AG10803 (cell line): ENCODE measurements at regions not wholly inside any gene's neighbourhood (a gene's known extent, or its start where the extent isn't known, plus 50 kb on each side); places are given as distances from the start of the nearest gene placed in this dataset.

Source experiments
- DNase-seq: peaks from one replicate; pipeline ENCODE4 v3.0.0; 2010; ENCODE audit warnings: low read depth
- H3K4me3 ChIP-seq: 2 replicates; pipeline ENCODE4 v1.5.1; 2011; ENCODE audit warnings: mild to moderate bottlenecking, low read length, control low read depth
- TF ChIP-seq, protein P1 (sequence below): conservative IDR thresholded peaks from 2 replicates; pipeline ENCODE4 v1.5.1; 2011; ENCODE audit warnings: mild to moderate bottlenecking, low read length, control low read depth, inconsistent platforms

DNA sequence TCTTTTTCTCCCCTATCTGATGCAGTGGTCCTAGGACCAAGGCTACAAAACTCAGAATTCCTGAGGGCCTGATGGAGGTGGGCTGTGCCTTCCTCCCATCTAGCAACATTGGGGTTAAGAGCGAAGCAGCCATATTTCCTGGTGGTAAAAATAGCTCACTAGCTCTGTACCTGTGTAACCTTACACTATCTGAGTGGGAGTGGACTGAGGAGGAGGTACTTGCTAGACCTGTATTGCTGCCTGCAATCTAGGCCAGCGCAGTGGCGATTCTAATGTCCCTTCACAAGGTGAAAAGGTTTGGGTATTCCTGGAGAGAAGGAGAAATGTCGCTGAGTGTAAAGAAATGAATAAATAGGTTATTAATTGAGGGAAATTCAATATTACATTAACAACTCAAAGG lies 80.2 kb upstream of the LIFR start:
- no peak for DNase-seq
- H3K4me3 ChIP-seq = no peak overlapping the region
- TF ChIP-seq, protein P1, sequence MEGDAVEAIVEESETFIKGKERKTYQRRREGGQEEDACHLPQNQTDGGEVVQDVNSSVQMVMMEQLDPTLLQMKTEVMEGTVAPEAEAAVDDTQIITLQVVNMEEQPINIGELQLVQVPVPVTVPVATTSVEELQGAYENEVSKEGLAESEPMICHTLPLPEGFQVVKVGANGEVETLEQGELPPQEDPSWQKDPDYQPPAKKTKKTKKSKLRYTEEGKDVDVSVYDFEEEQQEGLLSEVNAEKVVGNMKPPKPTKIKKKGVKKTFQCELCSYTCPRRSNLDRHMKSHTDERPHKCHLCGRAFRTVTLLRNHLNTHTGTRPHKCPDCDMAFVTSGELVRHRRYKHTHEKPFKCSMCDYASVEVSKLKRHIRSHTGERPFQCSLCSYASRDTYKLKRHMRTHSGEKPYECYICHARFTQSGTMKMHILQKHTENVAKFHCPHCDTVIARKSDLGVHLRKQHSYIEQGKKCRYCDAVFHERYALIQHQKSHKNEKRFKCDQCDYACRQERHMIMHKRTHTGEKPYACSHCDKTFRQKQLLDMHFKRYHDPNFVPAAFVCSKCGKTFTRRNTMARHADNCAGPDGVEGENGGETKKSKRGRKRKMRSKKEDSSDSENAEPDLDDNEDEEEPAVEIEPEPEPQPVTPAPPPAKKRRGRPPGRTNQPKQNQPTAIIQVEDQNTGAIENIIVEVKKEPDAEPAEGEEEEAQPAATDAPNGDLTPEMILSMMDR = no peak

DNA sequence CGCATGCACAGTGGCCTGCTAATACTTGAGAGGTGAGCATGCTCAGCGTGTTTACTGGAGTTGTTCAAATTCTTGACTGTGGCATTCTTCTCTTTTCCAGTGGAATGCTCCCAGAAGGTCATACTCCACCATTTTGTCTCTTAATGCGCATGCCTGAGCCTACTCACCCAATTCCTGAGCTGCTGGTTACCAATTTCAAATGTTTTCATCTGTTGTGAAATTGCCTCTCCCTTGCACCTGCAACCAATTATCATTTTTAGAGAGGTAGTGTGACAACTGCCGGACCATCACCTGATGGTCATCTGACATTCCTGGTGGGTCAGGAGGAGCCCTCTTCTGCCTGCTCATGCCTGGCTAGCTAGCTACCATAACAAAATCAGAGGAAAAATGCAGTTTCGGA lies 82.2 kb upstream of the LIFR start:
- H3K4me3 ChIP-seq = no peak overlapping the region
- no peak for DNase-seq
- TF ChIP-seq, protein P1 = no peak

DNA sequence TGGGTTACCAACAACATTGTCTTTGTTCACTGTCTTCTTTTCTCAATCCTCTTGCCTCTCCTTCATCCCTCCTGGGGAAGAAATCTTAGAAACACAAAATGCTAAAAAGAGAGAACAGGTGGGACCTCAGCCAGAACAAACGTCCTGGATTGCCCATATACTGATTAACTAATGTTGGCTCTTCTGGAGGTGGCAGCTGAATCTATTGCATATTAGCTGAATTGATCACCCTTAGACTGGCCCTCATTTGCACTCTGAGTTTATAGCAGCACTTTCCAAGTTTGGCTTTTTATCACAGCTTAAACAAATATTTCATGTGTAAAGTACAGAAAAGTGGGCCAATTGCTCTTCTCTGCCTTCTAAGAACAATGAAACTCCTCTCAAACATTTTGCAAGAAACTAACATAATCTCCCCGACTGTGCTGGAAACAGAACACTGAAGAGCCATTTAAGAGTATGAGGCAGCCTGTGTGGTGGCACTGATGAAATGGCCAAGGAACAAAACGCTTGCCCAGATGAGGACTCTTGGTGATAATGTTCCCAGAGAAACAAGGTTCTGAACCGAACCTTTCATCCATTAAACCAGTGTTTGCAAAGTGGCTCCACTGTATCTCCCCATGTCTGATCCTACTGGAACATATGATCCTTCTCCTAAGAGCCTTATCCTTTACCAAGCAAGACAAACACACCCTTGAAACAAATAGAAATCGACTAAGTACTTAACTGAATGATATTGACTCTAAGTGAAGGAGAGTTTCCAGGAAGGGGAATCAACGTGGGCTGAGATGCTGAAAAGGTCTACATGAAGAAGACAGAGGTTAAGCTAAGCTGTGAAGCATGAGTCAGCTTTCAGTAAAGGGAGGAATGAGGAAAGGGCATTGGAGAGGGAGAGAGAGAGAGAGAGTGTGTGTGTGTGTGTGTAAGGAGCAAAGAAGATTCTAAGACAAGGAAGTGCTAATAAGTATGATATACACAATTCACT lies 83.2 kb upstream of the LIFR start:
- DNase-seq = no peak
- TF ChIP-seq, protein P1 = no peak
- no peak overlapping the region for H3K4me3 ChIP-seq

DNA sequence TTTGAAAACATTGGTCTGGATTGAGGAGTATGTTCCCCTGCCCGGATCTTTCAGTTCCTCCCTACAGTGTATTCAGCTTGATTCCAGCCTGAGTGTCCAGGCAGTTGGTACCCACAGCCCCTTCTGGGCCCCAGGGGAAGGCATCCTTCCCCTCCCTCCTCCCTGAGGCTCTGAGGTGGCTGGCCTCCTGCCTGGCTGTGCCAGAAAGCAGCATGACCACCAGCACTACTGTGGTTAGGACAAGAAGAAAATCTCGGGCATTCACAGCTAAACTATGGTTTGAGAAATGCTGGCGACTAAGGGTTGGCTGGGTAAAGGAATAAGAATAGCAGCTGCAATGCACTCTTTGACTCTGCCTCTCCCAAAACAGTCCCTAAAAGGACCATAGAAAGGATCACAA lies 84.6 kb upstream of the LIFR start:
- no peak overlapping the region for H3K4me3 ChIP-seq
- DNase-seq = peak; percentile 13
- TF ChIP-seq, protein P1 = no peak

DNA sequence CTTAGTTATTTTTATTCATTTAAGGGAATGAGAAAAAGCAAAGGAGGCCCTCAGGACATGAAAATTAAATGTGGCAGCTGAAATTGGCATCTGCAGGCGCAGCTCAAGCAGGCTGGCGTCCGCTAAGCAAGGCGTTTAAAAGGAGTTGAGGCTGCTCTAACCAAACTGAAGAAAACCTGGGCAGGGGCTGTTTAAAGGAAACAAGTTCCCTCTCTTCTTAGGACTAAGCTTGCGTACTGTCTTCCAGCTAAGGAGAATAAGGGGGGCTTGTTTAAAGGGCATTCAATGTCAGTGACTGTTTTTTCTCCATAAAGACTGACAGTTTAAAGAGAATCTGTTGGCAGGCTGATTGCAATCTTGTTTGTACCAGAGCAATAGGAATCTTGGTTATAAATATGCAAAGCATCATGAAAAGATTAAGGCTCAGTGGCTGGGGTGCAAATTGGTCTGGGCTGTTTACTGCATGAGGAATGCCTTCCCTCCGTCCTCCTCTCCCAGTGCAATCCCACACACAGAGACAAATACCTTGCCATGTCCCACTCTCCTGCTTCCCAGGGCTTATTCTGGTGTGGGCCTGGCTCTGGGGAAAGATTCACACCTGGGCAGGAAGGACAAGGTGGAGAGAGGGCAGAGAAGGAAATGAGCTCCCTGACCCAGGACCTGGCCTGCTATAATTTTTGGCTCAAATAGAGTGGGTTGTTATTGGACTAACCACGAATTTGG lies 85.9 kb upstream of the LIFR start:
- H3K4me3 ChIP-seq = no peak overlapping the region
- no peak for DNase-seq
- TF ChIP-seq, protein P1 = no peak

DNA sequence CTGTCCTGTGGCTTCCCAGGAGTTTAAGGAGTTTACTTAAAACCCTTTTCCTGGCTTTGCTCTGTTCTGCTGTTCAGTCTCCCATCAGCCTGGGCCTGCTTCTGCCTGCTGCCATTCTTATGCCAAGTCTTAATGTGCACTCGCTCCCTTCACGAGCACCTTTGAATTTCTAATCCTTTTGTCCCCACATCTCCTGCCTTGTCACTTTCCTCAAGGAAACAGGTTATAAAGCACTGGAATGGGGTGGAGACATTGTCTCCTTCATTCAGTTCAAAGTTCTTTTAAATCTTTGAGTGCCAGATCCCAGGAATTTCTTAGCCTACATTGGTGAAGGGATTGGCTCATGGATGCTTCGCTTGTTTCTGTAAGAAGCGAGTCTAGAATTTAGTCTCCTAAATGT lies 87.2 kb upstream of the LIFR start:
- H3K4me3 ChIP-seq = no peak overlapping the region
- TF ChIP-seq, protein P1 = no peak

More for the DNA sequence above, 87.2 kb upstream of the LIFR start:
- no peak for DNase-seq
